ENCODE measurements at regions not wholly inside any gene's neighbourhood (a gene's known extent, or its start where the extent isn't known, plus 50 kb on each side); places are given as distances from the start of the nearest gene placed in this dataset.

GRCh38 chr4:31080887-31081286, 360.7 kb downstream of the PCDH7 start:
- intact Hi-C loops (cut with DNase I) = no loop called here
- no peak for ATAC-seq

GRCh38 chr4:31081366-31081765, 361.2 kb downstream of the PCDH7 start:
- DNase-seq (no peak), ATAC-seq (peak in 1 of 2 donors; percentile 38)
- intact Hi-C loops (cut with DNase I) = no loop called here

More at GRCh38 chr4:31080887-31081286, 360.7 kb downstream of the PCDH7 start:
- no peak for DNase-seq

DNA sequence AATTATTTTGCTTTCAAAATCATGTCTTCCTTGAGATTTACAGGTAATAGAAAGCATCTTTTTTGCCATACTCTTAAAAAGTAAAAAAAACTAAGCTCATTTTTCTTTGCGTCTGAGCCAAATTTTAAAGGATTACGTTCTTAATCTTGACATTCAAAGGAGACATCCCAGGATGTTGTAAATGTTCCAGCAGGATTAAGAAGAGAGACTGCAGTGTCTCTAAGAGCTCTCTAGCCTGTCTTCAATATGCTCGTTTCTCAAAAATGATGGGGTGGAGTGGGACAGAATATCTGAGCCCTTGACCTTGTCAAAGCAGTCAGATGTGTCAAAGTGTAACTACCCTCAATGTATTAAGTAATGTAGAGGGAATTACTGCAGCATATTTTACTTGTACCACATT, 363.3 kb downstream of the PCDH7 start:
- intact Hi-C loops (cut with DNase I) = no loop called here
- no peak for DNase-seq
- ATAC-seq = no peak

DNA sequence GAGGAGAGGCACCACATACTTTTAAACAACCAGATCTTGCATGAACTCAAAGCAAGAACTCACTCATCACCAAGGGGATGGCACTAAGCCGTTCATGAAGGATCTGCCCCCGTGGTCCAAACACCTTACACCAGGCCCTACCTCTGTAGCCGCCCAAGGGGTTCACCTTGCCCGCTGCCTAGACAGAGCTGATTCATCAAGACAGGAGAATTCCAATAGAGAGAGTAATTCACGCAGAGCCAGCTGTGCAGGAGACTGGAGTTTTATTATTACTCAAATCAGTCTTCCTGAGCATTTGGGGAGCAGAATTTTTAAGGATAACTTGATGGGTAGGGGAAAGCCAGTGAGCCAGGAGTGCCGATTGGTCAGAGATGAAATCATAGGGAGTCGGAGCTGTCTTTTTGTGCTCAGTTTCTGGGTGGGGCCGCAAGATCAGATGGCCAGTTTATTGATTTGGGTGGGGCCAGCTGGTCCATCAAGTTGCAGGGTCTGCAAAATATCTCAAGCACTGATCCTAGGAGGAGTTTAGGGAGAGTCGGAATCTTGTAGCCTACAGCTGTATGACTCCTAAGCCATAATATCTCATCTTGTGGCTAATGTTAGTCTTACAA, 364.7 kb downstream of the PCDH7 start:
- DNase-seq = no peak
- intact Hi-C loops (cut with DNase I) = no loop called here
- no peak for ATAC-seq

- intact Hi-C loops (cut with DNase I) = no loop called here
- DNase-seq = no peak
- ATAC-seq = no peak
These were observed 365.5 kb downstream of the PCDH7 start for GRCh38 chr4:31085689-31086088.

DNA sequence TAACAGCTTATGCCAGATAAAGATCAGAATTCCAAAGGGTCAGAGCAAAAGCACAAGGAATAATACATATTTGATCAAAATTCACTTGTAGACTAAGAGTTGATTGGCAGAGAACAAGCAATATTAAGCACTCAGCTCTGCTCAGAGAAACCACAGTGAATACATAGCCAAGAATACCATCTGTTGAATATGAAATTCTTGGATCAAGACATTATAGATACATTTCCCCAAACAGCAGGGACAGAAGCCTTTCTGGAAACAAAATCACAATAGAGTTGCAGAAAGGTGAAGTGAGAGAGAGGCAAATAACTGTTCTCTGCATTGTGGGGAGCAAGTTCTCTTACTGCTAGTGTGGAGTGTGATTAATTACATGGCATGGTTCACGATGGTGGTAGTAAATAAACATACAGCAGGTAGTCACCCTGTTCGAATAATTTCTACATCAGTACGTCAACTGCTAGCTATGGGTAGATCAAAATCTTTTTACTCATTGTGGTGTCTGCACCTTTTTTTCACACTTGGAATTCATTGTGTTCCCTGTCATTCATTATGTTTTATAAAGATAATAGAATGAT, 366.7 kb downstream of the PCDH7 start:
- DNase-seq = no peak
- ATAC-seq = no peak
- intact Hi-C loops (cut with DNase I) = no loop called here

- DNase-seq = no peak
- intact Hi-C loops (cut with DNase I) = no loop called here
- peak; percentile 78 to 94 for ATAC-seq
These were observed 368.5 kb downstream of the PCDH7 start for GRCh38 chr4:31088600-31089230.

GRCh38 chr4:31089815-31090214, 369.6 kb downstream of the PCDH7 start:
- DNase-seq (peak; percentile 42), ATAC-seq (peak; percentile 50 to 85)
- intact Hi-C loops (cut with DNase I) = no loop called here

DNA sequence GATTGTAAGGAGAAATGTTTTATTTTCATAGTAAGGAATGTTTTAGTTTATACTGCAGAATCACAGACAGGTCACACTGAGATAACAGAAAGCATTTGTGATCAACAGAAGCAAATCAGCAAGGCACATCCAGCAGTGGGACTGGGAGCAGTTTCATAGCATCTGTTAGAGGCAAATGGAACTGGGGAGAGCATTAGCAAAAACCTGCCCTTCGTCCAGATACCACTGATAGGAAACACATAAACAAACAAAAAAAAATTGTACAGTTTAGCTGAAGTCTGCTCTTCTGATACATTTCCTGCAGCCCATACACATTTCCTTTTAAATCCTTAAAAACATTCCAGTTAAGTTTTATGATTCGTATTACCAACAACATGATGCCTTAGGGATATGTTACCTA, 374.3 kb downstream of the PCDH7 start:
- no peak for DNase-seq
- ATAC-seq = no peak
- intact Hi-C loops (cut with DNase I) = no loop called here

DNA sequence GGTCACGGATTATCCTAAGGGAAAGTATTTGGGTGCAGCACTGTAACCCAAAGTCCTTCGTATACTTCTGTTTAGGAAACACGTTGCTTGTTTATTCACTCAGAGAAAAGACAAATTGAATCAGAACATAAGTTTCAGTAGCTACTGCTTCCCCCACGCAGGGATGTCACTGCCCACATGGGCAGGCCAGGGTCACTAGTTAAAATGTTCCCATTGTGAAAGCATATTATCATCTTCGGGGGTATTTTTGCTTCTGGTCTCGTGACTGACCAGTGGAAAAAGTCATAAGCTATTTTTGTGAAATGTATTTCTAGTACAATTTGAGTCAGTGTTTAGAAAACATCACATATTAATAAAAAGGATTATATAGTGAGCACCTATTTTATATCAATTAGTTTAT, 377.8 kb downstream of the PCDH7 start:
- intact Hi-C loops (cut with DNase I) = no loop called here
- DNase-seq (no peak), ATAC-seq (no peak)

DNA sequence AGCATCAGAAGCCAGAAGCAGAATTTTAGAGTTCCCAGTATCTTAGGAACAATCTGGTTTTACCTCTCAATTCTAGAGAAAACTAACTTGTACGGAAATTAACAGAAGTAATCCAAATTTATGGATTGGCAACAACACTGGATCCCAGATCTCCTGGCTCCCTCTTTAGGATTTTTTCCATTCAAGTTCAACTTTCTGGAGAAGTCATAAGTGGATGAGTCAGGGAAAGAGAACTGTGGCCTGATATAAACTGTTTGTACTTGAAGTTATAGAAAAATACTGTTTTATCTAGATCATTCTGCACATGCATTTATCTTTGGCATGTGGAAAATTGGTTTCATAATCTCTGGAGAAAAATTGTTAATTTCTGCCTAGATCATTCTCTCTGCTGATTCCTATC, 380.4 kb downstream of the PCDH7 start:
- intact Hi-C loops (cut with DNase I) = no loop called here
- ATAC-seq (no peak), DNase-seq (no peak)

DNA sequence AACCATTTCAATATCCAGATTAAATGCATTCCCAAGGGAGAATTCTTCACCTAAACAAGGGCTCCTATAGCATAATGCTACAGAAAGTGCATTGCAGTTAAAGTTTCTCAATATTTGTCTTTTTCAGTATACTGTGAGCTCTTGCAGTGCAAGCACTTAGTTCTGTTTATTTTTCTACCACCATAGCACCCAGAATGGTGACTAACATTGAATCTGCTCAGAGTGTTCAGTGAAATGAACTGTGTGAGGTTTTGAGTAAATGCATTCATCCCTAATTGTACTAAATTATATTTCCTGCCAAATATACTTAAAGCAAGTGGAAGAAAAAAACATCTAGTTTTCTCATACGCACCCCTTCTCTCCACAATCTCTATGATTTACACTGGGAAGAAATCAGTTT, 383.9 kb downstream of the PCDH7 start:
- DNase-seq = no peak
- intact Hi-C loops (cut with DNase I) = no loop called here
- ATAC-seq = no peak

DNA sequence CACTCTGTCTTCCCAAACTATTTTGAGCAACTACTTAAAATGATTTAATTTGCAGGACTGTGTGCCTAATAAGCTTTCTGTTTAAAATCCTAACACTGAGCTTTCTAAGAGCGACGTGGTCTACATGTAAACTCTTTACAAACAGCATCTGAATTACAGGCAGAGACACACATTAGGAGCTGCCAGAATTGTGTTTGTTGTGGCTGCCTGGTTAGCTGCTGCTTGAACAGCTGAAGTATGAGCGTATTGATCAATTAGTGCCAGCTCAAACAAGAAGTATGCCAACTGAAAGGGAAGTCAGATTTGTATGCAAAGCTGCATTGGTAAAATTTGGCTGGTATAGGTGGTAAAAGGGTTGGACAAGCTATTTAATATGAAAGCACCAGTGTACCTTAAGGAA, 384.4 kb downstream of the PCDH7 start:
- DNase-seq (no peak), ATAC-seq (no peak)
- intact Hi-C loops (cut with DNase I) = no loop called here

DNA sequence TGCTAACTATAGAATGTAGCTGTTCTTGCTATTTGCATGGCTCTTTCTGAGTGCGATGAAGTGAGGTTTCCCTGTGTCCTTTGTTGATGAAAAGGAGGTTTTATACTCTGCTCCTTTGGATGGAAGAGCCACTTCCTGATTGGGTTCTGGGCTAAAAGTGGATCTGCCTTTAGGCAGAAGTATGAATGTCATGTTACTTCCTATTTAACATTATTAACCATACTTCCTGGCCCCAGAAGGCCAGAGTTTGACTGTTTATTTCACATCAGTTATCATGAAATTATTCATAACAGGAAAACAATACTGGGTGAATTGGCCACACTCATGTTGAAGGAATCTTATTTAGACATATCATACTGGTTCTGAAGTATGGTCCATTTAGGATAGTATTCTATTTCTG, 386.2 kb downstream of the PCDH7 start:
- intact Hi-C loops (cut with DNase I) = no loop called here
- ATAC-seq = no peak
- DNase-seq = no peak

DNA sequence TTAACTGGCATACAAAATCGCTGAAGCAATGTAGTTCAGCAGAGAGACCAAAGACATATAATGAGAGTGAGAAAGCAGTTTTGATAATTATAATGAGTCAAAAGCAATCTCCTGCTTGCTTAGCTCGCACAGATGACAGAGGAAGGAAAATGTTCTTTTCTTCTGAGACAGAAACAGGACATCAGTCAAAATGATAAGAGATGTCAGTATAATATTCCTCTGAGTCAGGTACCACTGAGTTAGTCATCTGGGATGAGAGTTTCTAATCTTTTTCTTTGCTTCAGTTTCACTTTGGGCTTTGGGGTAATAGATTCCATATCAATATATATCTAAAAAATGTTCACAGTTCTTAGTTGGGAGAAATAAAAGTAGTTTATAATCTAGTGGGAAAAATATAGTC, 387.2 kb downstream of the PCDH7 start:
- DNase-seq = no peak
- intact Hi-C loops (cut with DNase I) = no loop called here
- ATAC-seq = peak in 1 of 2 donors; percentile 73

GRCh38 chr4:31108762-31109161, 388.6 kb downstream of the PCDH7 start:
- DNase-seq (no peak), ATAC-seq (no peak)
- intact Hi-C loops (cut with DNase I) = no loop called here

- intact Hi-C loops (cut with DNase I) = no loop called here
- ATAC-seq = no peak
- DNase-seq = no peak
These were observed 391.6 kb downstream of the PCDH7 start for GRCh38 chr4:31111790-31112189.

GRCh38 chr4:31114816-31115215, 394.6 kb downstream of the PCDH7 start:
- intact Hi-C loops (cut with DNase I) = no loop called here
- ATAC-seq (no peak), DNase-seq (no peak)

GRCh38 chr4:31124008-31124585, 403.9 kb downstream of the PCDH7 start:
- intact Hi-C loops (cut with DNase I) = no loop called here
- ATAC-seq (no peak), DNase-seq (no peak)

- intact Hi-C loops (cut with DNase I) = no loop called here
- DNase-seq = no peak
- no peak for ATAC-seq
These were observed 404.9 kb downstream of the PCDH7 start for GRCh38 chr4:31125061-31125460.

GRCh38 chr4:31125496-31125895, 405.3 kb downstream of the PCDH7 start:
- DNase-seq (no peak), ATAC-seq (peak in 1 of 2 donors; percentile 47)

More at GRCh38 chr4:31125496-31125895, 405.3 kb downstream of the PCDH7 start:
- intact Hi-C loops (cut with DNase I) = no loop called here

All from left cardiac atrium (tissue), 4 donors.